SK-N-MC (cell line): ENCODE measurements at regions not wholly inside any gene's neighbourhood (a gene's known extent, or its start where the extent isn't known, plus 50 kb on each side); places are given as distances from the start of the nearest gene placed in this dataset.

Experiments used
- DNase-seq: peaks from one replicate; pipeline ENCODE4 v3.0.0-alpha.2; 2011; ENCODE audit warnings: low read depth, low spot score
- H3K27ac ChIP-seq: fragments of 200-600 bp; sonication (generic); 2 replicates; pipeline ENCODE4 v1.5.1; 2016; ENCODE audit warnings: mixed run types
- H3K36me3 ChIP-seq: fragments of 200-600 bp; sonication (generic); 2 replicates; pipeline ENCODE4 v1.6.1; 2017; ENCODE audit warnings: antibody characterized with exemption, low read length, mixed read lengths; ENCODE audit not compliant: insufficient read depth
- H3K4me3 ChIP-seq: fragments of 200-600 bp; sonication (generic); 2 replicates; pipeline ENCODE4 v1.5.1; 2016
- H3K9ac ChIP-seq: fragments of 200-600 bp; sonication (generic); 2 replicates; pipeline ENCODE4 v1.8.0; 2017; ENCODE audit warnings: mixed run types, mixed read lengths; ENCODE audit not compliant: insufficient read length
- H3K9me3 ChIP-seq: fragments of 200-600 bp; sonication (generic); 2 replicates; pipeline ENCODE4 v1.6.1; 2017; ENCODE audit warnings: low read depth, mild to moderate bottlenecking, antibody characterized with exemption, low read length, moderate library complexity, mixed read lengths
- EZH2 ChIP-seq: fragments of 200-600 bp; sonication (generic); IDR thresholded peaks from one replicate; pipeline ENCODE4 v1.6.1; 2017; ENCODE audit warnings: antibody characterized with exemption
- FOXP2 ChIP-seq: optimal IDR thresholded peaks from 2 replicates; pipeline ENCODE3; 2011; ENCODE audit warnings: mild to moderate bottlenecking, moderate library complexity; ENCODE audit not compliant: insufficient read depth; ENCODE audit errors: extremely low read length, control extremely low read depth
- POLR2AphosphoS5 ChIP-seq: IDR thresholded peaks from 2 replicates; pipeline ENCODE4 v1.6.1; 2012; ENCODE audit warnings: mild to moderate bottlenecking, low read depth, low read length, borderline replicate concordance

- Histone ChIP-seq H3K9me3 (no peaks in the 10 kb centered on the region), H3K36me3 (no peaks in the 10 kb centered on the region), H3K4me3 (no peak overlapping the region), H3K27ac (no peak overlapping the region), H3K9ac (no peak overlapping the region)
- no peak for TF ChIP-seq FOXP2
- no peak for TF ChIP-seq POLR2AphosphoS5
- no peak for TF ChIP-seq EZH2
- no peak for DNase-seq
These were observed 214.8 kb upstream of the RREB1 start for GRCh38 chr6:6892744-6893583.

- Histone ChIP-seq H3K4me3 (no peak overlapping the region), H3K36me3 (no peaks in the 10 kb centered on the region), H3K9ac (no peak overlapping the region), H3K27ac (no peak overlapping the region), H3K9me3 (no peaks in the 10 kb centered on the region)
- no peak for DNase-seq
- TF ChIP-seq FOXP2 (no peak), POLR2AphosphoS5 (no peak), EZH2 (no peak)
These were observed 214.1 kb upstream of the RREB1 start for GRCh38 chr6:6893701-6894100.

GRCh38 chr6:6895929-6896328 lies 211.8 kb upstream of the RREB1 start:
- Histone ChIP-seq H3K27ac (no peak overlapping the region), H3K4me3 (no peak overlapping the region), H3K36me3 (no peaks in the 10 kb centered on the region), H3K9ac (no peak overlapping the region), H3K9me3 (no peaks in the 10 kb centered on the region)
- no peak for DNase-seq
- no peak for TF ChIP-seq FOXP2
- no peak for TF ChIP-seq EZH2
- TF ChIP-seq POLR2AphosphoS5, result no peak

- no peak overlapping the region for H3K27ac ChIP-seq
- no peak for DNase-seq
- no peak overlapping the region for H3K4me3 ChIP-seq
- H3K36me3 ChIP-seq, result no peaks in the 10 kb centered on the region
- H3K9ac ChIP-seq, result peak overlapping the region; percentile 23
- TF ChIP-seq EZH2, result no peak
- TF ChIP-seq POLR2AphosphoS5, result no peak
- TF ChIP-seq FOXP2, result no peak
- no peaks in the 10 kb centered on the region for H3K9me3 ChIP-seq
These were observed 210.6 kb upstream of the RREB1 start for GRCh38 chr6:6897140-6897539.

GRCh38 chr6:6900569-6901204 lies 207.1 kb upstream of the RREB1 start:
- DNase-seq, result no peak
- H3K9me3 ChIP-seq, result no peaks in the 10 kb centered on the region
- H3K4me3 ChIP-seq, result no peak overlapping the region
- H3K36me3 ChIP-seq, result no peaks in the 10 kb centered on the region
- no peak overlapping the region for H3K9ac ChIP-seq
- H3K27ac ChIP-seq, result no peak overlapping the region
- TF ChIP-seq FOXP2, result no peak
- TF ChIP-seq POLR2AphosphoS5, result no peak
- TF ChIP-seq EZH2, result no peak

GRCh38 chr6:6901205-6901719 lies 206.5 kb upstream of the RREB1 start:
- no peak for DNase-seq
- Histone ChIP-seq H3K4me3 (no peak overlapping the region), H3K36me3 (no peaks in the 10 kb centered on the region), H3K27ac (no peak overlapping the region), H3K9me3 (no peaks in the 10 kb centered on the region), H3K9ac (no peak overlapping the region)
- TF ChIP-seq EZH2, result no peak
- TF ChIP-seq POLR2AphosphoS5, result no peak
- no peak for TF ChIP-seq FOXP2

GRCh38 chr6:6901945-6902344 lies 205.8 kb upstream of the RREB1 start:
- H3K27ac ChIP-seq, result no peak overlapping the region
- no peak for TF ChIP-seq FOXP2
- no peak for TF ChIP-seq EZH2
- TF ChIP-seq POLR2AphosphoS5, result no peak
- no peak for DNase-seq
- no peaks in the 10 kb centered on the region for H3K36me3 ChIP-seq
- no peaks in the 10 kb centered on the region for H3K9me3 ChIP-seq
- no peak overlapping the region for H3K4me3 ChIP-seq
- no peak overlapping the region for H3K9ac ChIP-seq

GRCh38 chr6:6905961-6906518 lies 201.7 kb upstream of the RREB1 start:
- Histone ChIP-seq H3K4me3 (no peak overlapping the region), H3K27ac (no peak overlapping the region), H3K36me3 (no peaks in the 10 kb centered on the region), H3K9ac (no peak overlapping the region), H3K9me3 (no peaks in the 10 kb centered on the region)
- no peak for DNase-seq
- TF ChIP-seq EZH2 (no peak), POLR2AphosphoS5 (no peak), FOXP2 (no peak)
